ENCODE measurements at regions not wholly inside any gene's neighbourhood (a gene's known extent, or its start where the extent isn't known, plus 50 kb on each side); places are given as distances from the start of the nearest gene placed in this dataset.

DNA sequence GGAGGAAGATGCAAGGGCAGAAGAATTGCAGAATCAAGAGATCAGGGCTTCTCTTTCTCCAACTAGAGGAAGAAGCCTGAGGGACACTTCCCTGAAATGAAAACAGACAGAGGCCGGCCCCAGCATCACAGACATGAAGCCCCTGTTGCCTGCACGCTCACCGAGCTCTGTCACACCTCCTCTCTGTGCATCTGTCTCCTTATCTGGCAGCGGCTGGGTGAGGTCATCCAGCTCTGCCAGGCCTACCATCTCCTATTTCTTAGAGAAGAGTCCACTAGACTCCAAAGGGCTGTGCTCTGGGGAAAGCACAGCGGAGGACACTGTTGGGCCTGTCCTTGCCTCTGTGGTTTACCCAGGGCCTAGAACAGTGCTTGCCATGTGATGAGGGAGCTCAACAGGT is 71.9 kb upstream of the MLN start:
- TF ChIP-seq, protein P1, sequence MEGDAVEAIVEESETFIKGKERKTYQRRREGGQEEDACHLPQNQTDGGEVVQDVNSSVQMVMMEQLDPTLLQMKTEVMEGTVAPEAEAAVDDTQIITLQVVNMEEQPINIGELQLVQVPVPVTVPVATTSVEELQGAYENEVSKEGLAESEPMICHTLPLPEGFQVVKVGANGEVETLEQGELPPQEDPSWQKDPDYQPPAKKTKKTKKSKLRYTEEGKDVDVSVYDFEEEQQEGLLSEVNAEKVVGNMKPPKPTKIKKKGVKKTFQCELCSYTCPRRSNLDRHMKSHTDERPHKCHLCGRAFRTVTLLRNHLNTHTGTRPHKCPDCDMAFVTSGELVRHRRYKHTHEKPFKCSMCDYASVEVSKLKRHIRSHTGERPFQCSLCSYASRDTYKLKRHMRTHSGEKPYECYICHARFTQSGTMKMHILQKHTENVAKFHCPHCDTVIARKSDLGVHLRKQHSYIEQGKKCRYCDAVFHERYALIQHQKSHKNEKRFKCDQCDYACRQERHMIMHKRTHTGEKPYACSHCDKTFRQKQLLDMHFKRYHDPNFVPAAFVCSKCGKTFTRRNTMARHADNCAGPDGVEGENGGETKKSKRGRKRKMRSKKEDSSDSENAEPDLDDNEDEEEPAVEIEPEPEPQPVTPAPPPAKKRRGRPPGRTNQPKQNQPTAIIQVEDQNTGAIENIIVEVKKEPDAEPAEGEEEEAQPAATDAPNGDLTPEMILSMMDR (IDR thresholded peaks at IDR 0.05) = no peak
- TF ChIP-seq POLR2A (IDR thresholded peaks at IDR 0.05) = no peak
